Suprapubic skin (tissue), 3 donors: ENCODE measurements at regions not wholly inside any gene's neighbourhood (a gene's known extent, or its start where the extent isn't known, plus 50 kb on each side); places are given as distances from the start of the nearest gene placed in this dataset.

Experiments
- CTCF ChIP-seq, 2 donors: fragments of 200-600 bp in 1 of 2; fragments of 450-650 bp in 1 of 2; sonication (generic) in 1 of 2; IDR thresholded peaks; one replicate each; pipeline ENCODE4 v1.5.1; 2016 to 2019; ENCODE audit warnings: antibody characterized with exemption in 2 of 2, mild to moderate bottlenecking in 1 of 2, moderate library complexity in 1 of 2
- POLR2A ChIP-seq, 2 donors: fragments of 450-650 bp; IDR thresholded peaks; one replicate each; pipeline ENCODE4 v1.6.1; 2017; ENCODE audit warnings: antibody characterized with exemption in 2 of 2, mild to moderate bottlenecking in 2 of 2, moderate library complexity in 2 of 2

- TF ChIP-seq POLR2A (IDR thresholded peaks at IDR 0.05), result no peak
- TF ChIP-seq CTCF (IDR thresholded peaks at IDR 0.05), result no peak
These were observed 116.3 kb upstream of the FN1 start for GRCh38 chr2:215552144-215552580.
